KG1 (cell line): ENCODE measurements at regions not wholly inside any gene's neighbourhood (a gene's known extent, or its start where the extent isn't known, plus 50 kb on each side); places are given as distances from the start of the nearest gene placed in this dataset.

ENCODE experiments used
- DNase-seq: peaks from one replicate; lab custom pipeline; 2025; lab: John Stamatoyannopoulos, UW

- DNase-seq = no peak
These were observed 91.1 kb downstream of the LINGO1 start for GRCh38 chr15:77541421-77542181.

GRCh38 chr15:77540312-77541060, 92.2 kb downstream of the LINGO1 start:
- no peak for DNase-seq

- no peak for DNase-seq
These were observed 93.8 kb downstream of the LINGO1 start for GRCh38 chr15:77538793-77539497.

- DNase-seq = no peak
These were observed 94.7 kb downstream of the LINGO1 start for GRCh38 chr15:77538027-77538451.

- DNase-seq = no peak
These were observed 95.7 kb downstream of the LINGO1 start for GRCh38 chr15:77537006-77537405.

GRCh38 chr15:77535845-77536244, 96.9 kb downstream of the LINGO1 start:
- DNase-seq = no peak
